MM.1S (cell line): ENCODE measurements at regions not wholly inside any gene's neighbourhood (a gene's known extent, or its start where the extent isn't known, plus 50 kb on each side); places are given as distances from the start of the nearest gene placed in this dataset.

Experiments used
- CTCF ChIP-seq: fragments of 300-600 bp; sonication (generic); IDR thresholded peaks from 2 replicates; pipeline ENCODE4 v1.5.1; 2016; ENCODE audit warnings: antibody characterized with exemption, low read length, mixed read lengths
- EZH2 ChIP-seq: fragments of 300-600 bp; sonication (generic); optimal IDR thresholded peaks from 2 replicates; pipeline ENCODE3; 2017; ENCODE audit warnings: low read depth, mild to moderate bottlenecking, antibody characterized with exemption, low read length, mixed read lengths

GRCh38 chr13:34671137-34671536 lies 270.9 kb upstream of the NBEA start:
- TF ChIP-seq CTCF, result no peak
- no peak for TF ChIP-seq EZH2
